WTC11 (cell line): ENCODE measurements at regions not wholly inside any gene's neighbourhood (a gene's known extent, or its start where the extent isn't known, plus 50 kb on each side); places are given as distances from the start of the nearest gene placed in this dataset.

Source experiments
- ATAC-seq: fragments of 200-7000 bp; cut with Tn5 transposase; 2 replicates; pipeline ENCODE4 v1.10.0; 2021; ENCODE audit warnings: mild to moderate bottlenecking, moderate library complexity
- CTCF ChIA-PET: fragments of 300-600 bp; sonication (Branson Sonifier 250); formaldehyde crosslinking; loops from one replicate; lab custom pipeline; 2021; ENCODE audit warnings: antibody characterized with exemption; lab: Charles Lee
- POLR2A ChIA-PET: fragments of 350-600 bp; sonication (Branson Sonifier 250); formaldehyde crosslinking; loops from one replicate; lab custom pipeline; 2021; ENCODE audit warnings: antibody characterized with exemption; lab: Charles Lee
- DNase-seq: peaks from one replicate; pipeline ENCODE4 v3.0.0; 2021; ENCODE audit warnings: low spot score
- H3K27ac Mint-ChIP-seq: 2 replicates; pipeline ENCODE4 v1.8.0; 2021; ENCODE audit warnings: mixed read lengths
- H3K27me3 Mint-ChIP-seq: 2 replicates; pipeline ENCODE4 v1.8.0; 2021; ENCODE audit warnings: low read depth, mild to moderate bottlenecking, moderate library complexity, mixed read lengths
- H3K36me3 Mint-ChIP-seq: 2 replicates; pipeline ENCODE4 v1.8.0; 2021; ENCODE audit warnings: mixed read lengths
- H3K4me1 Mint-ChIP-seq: 2 replicates; pipeline ENCODE4 v1.8.0; 2022; ENCODE audit warnings: mixed read lengths
- H3K4me3 Mint-ChIP-seq: 2 replicates; pipeline ENCODE4 v1.8.0; 2021; ENCODE audit warnings: mild to moderate bottlenecking, moderate library complexity, mixed read lengths
- H3K9me3 Mint-ChIP-seq: 2 replicates; pipeline ENCODE4 v1.8.0; 2021; ENCODE audit warnings: mixed read lengths
- CDX4 ChIP-seq: fragments of 250-450 bp; sonication (Bioruptor Pico); IDR thresholded peaks from 2 replicates; pipeline ENCODE4 v1.9.0; 2021; ENCODE audit warnings: moderate library complexity, mild to moderate bottlenecking, inconsistent platforms, borderline replicate concordance
- CTCF ChIP-seq: fragments of 200-600 bp; IDR thresholded peaks from 2 replicates; pipeline ENCODE4 v1.8.0; 2022; ENCODE audit warnings: antibody characterized with exemption
- E2F4 ChIP-seq: sonication (generic); formaldehyde crosslinking; IDR thresholded peaks from 2 replicates; pipeline ENCODE4 v1.8.1; 2022; ENCODE audit warnings: low read depth, mild to moderate bottlenecking, moderate library complexity, missing genetic modification reagents, borderline replicate concordance
- EMX1 ChIP-seq: fragments of 250-450 bp; sonication (Bioruptor Pico); IDR thresholded peaks from 2 replicates; pipeline ENCODE4 v1.8.0; 2021; ENCODE audit warnings: mild to moderate bottlenecking
- ESRRA ChIP-seq: sonication (generic); formaldehyde crosslinking; IDR thresholded peaks from 2 replicates; pipeline ENCODE4 v1.8.1; 2022; ENCODE audit warnings: mild to moderate bottlenecking, missing genetic modification reagents, borderline replicate concordance
- PRDM15 ChIP-seq: sonication (generic); formaldehyde crosslinking; IDR thresholded peaks from 2 replicates; pipeline ENCODE4 v1.8.0; 2022; ENCODE audit warnings: missing genetic modification reagents
- SMAD3 ChIP-seq: sonication (generic); formaldehyde crosslinking; IDR thresholded peaks from 2 replicates; pipeline ENCODE4 v1.8.0; 2022; ENCODE audit warnings: missing genetic modification reagents, mild to moderate bottlenecking, borderline replicate concordance
- SOX15 ChIP-seq: fragments of 250-450 bp; sonication (Bioruptor Pico); IDR thresholded peaks from 2 replicates; pipeline ENCODE4 v1.9.0; 2021; ENCODE audit warnings: mild to moderate bottlenecking
- ZNF263 ChIP-seq: sonication (generic); formaldehyde crosslinking; IDR thresholded peaks from 2 replicates; pipeline ENCODE4 v1.8.1; 2022; ENCODE audit warnings: low read depth, mild to moderate bottlenecking, moderate library complexity, missing genetic modification reagents
- ZNF317 ChIP-seq: sonication (generic); formaldehyde crosslinking; IDR thresholded peaks from 2 replicates; pipeline ENCODE4 v1.8.1; 2023; ENCODE audit warnings: low read depth, mild to moderate bottlenecking, moderate library complexity, missing genetic modification reagents, borderline replicate concordance
- ZNF396 ChIP-seq: fragments of 250-450 bp; sonication (Bioruptor Pico); IDR thresholded peaks from 2 replicates; pipeline ENCODE4 v1.8.0; 2021; ENCODE audit warnings: mild to moderate bottlenecking, moderate library complexity, borderline replicate concordance
- TF ChIP-seq, protein P1 (sequence below): sonication (generic); formaldehyde crosslinking; conservative IDR thresholded peaks from 2 replicates; pipeline ENCODE4 v1.8.1; 2023; ENCODE audit warnings: mild to moderate bottlenecking, low read depth, missing genetic modification reagents, moderate library complexity
- TF ChIP-seq, protein P2 (sequence below): sonication (generic); formaldehyde crosslinking; IDR thresholded peaks from 2 replicates; pipeline ENCODE4 v1.8.0; 2022; ENCODE audit warnings: mild to moderate bottlenecking, missing genetic modification reagents
- TF ChIP-seq, protein P3 (sequence below): sonication (generic); formaldehyde crosslinking; IDR thresholded peaks from 2 replicates; pipeline ENCODE4 v1.8.1; 2023; ENCODE audit warnings: mild to moderate bottlenecking, missing genetic modification reagents, moderate library complexity
- TF ChIP-seq, protein P4 (sequence below): sonication (generic); formaldehyde crosslinking; conservative IDR thresholded peaks from 2 replicates; pipeline ENCODE4 v1.8.1; 2022; ENCODE audit warnings: mild to moderate bottlenecking, missing genetic modification reagents

GRCh38 chr12:123045678-123046077 is 65.2 kb downstream of the ARL6IP4 start (continued):
- TF ChIP-seq CDX4 (CRISPR knock-in tag), result no peak
- TF ChIP-seq, protein P1, sequence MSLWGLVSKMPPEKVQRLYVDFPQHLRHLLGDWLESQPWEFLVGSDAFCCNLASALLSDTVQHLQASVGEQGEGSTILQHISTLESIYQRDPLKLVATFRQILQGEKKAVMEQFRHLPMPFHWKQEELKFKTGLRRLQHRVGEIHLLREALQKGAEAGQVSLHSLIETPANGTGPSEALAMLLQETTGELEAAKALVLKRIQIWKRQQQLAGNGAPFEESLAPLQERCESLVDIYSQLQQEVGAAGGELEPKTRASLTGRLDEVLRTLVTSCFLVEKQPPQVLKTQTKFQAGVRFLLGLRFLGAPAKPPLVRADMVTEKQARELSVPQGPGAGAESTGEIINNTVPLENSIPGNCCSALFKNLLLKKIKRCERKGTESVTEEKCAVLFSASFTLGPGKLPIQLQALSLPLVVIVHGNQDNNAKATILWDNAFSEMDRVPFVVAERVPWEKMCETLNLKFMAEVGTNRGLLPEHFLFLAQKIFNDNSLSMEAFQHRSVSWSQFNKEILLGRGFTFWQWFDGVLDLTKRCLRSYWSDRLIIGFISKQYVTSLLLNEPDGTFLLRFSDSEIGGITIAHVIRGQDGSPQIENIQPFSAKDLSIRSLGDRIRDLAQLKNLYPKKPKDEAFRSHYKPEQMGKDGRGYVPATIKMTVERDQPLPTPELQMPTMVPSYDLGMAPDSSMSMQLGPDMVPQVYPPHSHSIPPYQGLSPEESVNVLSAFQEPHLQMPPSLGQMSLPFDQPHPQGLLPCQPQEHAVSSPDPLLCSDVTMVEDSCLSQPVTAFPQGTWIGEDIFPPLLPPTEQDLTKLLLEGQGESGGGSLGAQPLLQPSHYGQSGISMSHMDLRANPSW (CRISPR knock-in tag), result no peak
- no peak for TF ChIP-seq EMX1 (CRISPR knock-in tag)
- no peak for TF ChIP-seq SOX15 (CRISPR knock-in tag)
- no peak for TF ChIP-seq SMAD3 (CRISPR knock-in tag)
- no peak for TF ChIP-seq ZNF263 (CRISPR knock-in tag)
- TF ChIP-seq, protein P2, sequence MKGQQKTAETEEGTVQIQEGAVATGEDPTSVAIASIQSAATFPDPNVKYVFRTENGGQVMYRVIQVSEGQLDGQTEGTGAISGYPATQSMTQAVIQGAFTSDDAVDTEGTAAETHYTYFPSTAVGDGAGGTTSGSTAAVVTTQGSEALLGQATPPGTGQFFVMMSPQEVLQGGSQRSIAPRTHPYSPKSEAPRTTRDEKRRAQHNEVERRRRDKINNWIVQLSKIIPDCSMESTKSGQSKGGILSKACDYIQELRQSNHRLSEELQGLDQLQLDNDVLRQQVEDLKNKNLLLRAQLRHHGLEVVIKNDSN (CRISPR knock-in tag), result no peak
- no peak for TF ChIP-seq PRDM15 (CRISPR knock-in tag)
- TF ChIP-seq, protein P3, sequence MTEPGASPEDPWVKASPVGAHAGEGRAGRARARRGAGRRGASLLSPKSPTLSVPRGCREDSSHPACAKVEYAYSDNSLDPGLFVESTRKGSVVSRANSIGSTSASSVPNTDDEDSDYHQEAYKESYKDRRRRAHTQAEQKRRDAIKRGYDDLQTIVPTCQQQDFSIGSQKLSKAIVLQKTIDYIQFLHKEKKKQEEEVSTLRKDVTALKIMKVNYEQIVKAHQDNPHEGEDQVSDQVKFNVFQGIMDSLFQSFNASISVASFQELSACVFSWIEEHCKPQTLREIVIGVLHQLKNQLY, result no peak
- no peak for TF ChIP-seq CTCF
- TF ChIP-seq, protein P4, sequence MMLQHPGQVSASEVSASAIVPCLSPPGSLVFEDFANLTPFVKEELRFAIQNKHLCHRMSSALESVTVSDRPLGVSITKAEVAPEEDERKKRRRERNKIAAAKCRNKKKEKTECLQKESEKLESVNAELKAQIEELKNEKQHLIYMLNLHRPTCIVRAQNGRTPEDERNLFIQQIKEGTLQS, result no peak

DNA sequence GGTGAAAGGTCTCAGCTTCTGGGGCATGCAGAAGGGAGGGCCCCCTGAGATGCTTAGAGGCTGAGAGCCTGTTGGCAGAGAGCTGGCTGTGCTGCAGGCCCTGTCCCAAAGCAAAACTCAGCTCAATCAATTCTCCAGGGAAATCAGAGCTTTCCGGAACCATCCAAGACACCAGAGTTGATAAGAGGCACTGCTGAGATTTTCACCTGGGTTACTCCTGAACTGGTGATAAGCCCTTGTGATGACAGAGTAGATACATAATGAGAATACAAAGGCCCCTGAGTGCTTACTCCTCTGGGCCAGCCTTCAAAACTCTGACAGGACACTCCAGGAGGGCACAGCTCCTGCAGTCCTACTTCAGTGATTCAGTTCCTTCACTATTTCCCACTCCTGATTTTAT is 63.9 kb downstream of the ARL6IP4 start:
- Mint-ChIP-seq H3K36me3 (no peaks in the 10 kb centered on the region), H3K4me1 (no peaks in the 10 kb centered on the region), H3K4me3 (no peak overlapping the region), H3K9me3 (no peaks in the 10 kb centered on the region), H3K27me3 (no peaks in the 10 kb centered on the region), H3K27ac (no peak overlapping the region)
- CTCF ChIA-PET, result interaction anchor here (1.0 to 4.7 kb wide), 9 partner anchors 11 to 321 kb away, joined by 3 to 42 read pairs (median 8); partner anchors contain the start of genes MPHOSPH9, MTRFR and PITPNM2
- no peak for DNase-seq
- ATAC-seq, result no peak
- POLR2A ChIA-PET, result interaction anchor here (0.6 kb wide), 1 partner anchor 24 kb away, joined by 3 read pairs; no protein-coding TSS in a partner anchor
- no peak for TF ChIP-seq PRDM15 (CRISPR knock-in tag)
- TF ChIP-seq E2F4 (CRISPR knock-in tag), result no peak
- no peak for TF ChIP-seq ZNF317
- TF ChIP-seq ZNF396 (CRISPR knock-in tag), result no peak
- TF ChIP-seq ESRRA (CRISPR knock-in tag), result no peak
- no peak for TF ChIP-seq CTCF
